GM18867 (cell line): ENCODE measurements at regions not wholly inside any gene's neighbourhood (a gene's known extent, or its start where the extent isn't known, plus 50 kb on each side); places are given as distances from the start of the nearest gene placed in this dataset.

Experiments
- ATAC-seq: cut with Tn5 transposase; IDR thresholded peaks from one replicate; pipeline ENCODE4 v1.9.1; 2021; ENCODE audit warnings: mild to moderate bottlenecking, moderate library complexity; ENCODE audit not compliant: unreplicated experiment

DNA sequence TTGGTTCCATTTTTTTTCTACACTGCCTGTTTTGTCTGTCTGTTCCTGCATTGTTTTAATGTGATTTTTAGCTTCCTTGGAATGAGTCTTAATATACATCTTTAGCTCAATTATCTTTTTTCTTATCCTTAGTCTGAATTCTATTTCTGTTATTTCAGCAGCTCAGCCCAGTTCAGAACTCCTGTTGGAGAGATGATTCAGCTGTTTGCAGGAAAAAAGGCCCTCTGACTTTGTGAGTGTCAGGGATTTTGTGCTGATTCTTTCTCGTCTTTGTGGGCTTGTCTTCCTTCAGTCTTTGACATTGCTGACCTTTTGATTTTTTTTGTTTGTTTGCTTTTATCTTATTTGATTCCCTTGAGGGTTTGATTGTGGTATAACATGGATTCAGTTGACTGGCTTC, 343.2 kb upstream of the TRAM1L1 start:
- no peak for ATAC-seq

DNA sequence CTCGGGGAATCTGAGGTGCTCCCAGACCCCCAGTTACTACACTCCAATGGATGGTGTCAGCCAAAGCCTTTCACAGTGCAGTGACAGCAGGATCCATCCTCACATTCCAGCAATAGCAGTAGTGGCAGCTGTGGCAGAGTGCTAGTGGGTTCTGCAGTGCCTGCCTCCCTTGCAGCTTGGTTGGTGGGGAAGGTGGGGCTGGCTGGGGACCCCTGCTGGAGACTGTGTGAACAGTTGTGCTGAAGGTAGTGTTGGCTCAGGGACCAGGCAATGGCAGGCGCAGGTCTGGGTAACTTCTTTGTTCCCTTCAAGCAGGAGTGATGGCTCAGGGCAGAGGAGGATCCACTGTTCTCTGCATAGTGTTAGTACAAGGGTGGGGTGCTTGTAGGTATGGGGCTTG, 343.7 kb upstream of the TRAM1L1 start:
- ATAC-seq, result no peak

DNA sequence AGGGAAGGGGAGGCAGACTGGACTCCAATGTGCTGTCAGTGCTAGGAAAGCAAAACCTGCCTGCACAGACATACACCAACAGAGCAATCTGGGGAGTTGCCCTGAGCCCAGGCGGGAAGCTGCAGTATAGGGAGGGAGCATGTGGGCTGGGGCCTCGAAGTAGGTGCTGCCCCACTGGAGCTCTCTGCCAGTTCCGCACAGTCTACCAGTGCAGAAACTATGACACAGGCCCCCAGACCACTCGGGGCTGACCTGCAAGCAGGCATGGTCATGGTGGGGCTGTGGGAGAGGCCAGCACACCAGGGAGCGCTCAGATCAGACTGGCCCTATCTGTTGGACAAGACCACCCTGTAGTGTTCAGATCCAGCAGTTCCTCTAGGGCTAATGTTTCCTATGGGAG, 344.1 kb upstream of the TRAM1L1 start:
- no peak for ATAC-seq

DNA sequence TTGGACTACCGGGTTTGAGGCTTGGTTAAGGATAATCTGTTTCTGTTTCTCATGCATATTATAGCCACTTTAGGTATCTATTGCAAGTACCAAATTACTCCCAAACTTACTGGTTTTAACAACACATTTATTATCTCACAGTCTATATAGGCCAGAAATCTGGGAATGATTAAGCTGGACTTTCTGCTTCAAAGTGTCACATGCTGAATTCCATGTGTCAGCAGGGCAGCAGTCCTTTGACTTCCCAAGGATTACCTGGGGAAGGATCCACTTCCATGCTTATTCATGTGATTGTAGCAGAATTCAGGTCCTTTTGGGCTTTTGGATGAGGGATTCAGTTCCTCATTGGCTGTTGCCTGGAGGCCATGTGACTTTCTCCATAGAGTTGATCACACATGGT, 349.0 kb upstream of the TRAM1L1 start:
- ATAC-seq, result no peak

DNA sequence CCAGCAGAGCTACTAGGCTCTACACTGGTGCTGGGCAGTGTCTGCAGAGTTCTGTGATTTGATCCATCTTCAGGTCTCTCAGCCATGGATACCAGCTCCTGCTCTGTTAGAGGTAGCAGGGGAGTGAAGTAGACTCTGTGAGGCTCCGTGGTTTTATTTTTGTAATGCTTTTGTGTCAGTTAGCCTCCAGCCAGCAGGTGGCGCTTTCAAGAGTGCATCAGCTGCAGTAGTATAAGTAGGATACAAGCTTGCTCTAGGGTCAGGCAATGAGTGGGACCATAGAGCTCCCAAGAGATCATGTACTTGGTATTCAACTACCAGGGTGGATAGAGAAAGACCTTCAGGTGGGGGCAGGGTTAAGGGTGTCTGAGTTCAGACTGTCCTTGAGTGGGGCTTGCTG, 362.5 kb upstream of the TRAM1L1 start:
- no peak for ATAC-seq

DNA sequence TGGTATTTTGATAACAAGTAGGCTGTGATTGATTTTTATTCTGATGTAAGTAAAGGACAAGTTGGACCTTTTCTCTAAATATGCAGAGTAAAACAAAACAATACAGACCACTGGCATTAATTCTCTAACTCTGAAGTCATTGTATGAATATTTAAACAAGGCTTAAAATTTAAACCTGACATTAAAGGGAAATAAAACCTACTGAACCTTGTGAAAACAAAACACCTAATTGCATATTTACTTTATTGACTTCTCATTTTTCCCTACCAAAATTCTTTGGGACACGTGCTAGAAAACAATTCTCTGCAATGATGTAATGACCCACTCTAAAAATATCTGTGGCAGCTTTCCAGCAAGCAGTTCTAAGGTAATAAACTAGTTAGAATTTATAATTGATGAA, 369.7 kb upstream of the TRAM1L1 start:
- no peak for ATAC-seq

DNA sequence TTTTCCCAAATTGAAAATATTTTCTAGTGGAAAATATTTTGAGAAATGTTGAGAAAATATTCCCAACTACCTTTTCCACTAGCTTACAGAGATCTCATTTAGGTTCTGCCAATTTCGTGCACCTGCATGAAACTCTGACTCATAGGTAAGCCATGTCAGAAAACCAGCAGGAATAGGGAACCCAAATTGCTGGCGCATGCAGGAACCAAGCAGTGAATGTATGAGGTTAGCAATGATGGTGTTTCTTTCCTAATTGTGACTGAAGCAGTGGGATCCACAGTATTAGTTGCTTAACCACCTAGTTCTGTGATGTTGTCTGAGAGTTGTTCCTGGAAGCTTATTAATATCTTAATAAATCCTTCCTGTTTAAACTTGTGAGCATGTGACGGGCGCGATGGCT, 381.0 kb upstream of the TRAM1L1 start:
- no peak for ATAC-seq

DNA sequence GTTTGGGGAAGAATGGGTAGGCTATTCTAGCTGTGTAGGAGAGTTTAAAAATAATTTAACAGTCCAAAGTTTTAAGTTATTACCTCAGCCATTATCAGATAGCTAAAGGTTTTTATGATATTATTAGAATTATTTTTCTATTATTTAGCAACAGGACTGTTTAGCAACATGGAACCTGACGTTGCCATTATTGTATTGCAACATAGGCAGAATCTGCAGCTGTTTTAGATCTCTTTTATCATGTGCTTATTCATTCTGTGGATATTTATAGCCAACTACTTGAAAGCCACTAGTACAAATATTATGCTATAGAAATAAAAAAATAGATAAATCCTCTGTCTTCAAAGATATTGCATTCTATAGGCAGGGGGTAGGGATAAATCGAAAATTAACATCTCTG, 382.0 kb upstream of the TRAM1L1 start:
- no peak for ATAC-seq

DNA sequence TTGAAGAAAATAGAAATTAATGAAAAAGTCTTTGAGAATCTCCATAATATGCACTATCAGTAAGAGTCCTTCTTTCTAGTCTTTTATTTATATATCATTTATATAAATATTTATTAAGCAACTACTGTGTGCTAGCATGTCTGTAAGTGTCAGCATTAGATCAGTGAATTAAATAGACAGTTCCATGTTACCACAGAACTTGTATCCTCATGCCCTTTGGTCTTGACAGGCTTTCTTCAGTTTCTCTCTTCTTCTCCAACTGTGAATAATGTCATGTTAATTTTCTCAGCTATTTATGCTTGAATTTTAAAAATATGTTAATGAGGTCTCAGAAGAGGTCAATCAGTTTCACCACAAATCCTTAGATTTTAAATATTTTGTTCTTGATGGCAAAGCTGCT, 389.6 kb upstream of the TRAM1L1 start:
- no peak for ATAC-seq

DNA sequence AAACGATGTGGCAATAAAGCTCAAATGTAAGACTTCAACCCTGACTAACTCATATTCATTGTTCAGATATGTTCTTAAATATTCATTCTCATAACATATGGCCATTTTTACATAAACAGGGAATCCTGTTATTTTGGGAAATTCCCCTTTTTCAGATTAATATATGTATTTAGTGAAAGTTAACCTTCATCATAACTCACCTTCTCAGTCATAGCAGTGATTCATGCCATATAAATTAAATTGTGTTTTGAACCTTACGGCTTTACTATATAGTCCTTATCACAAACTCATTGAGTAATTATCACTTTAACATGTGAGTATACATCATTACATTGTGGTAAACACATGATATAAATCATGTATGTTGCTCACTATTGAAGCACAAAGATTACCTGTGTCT, 392.5 kb upstream of the TRAM1L1 start:
- no peak for ATAC-seq

DNA sequence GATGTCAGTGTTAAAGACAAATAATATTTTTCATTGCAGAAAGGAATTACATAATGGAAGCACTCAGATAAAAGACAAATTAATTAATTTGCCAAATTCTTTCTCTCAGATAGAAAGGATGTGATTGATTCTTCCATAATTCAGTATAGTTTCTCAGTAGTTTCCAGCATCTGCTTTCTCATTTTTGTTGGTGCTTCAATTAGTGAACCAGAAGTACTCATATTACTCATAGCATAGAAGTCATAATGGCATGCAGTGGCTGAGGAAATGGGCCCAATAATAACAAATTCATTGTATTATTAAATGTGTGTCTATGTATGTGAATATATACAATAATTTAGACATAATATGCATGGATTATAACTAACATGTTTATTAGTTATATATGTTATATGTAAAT, 393.3 kb upstream of the TRAM1L1 start:
- ATAC-seq, result no peak

DNA sequence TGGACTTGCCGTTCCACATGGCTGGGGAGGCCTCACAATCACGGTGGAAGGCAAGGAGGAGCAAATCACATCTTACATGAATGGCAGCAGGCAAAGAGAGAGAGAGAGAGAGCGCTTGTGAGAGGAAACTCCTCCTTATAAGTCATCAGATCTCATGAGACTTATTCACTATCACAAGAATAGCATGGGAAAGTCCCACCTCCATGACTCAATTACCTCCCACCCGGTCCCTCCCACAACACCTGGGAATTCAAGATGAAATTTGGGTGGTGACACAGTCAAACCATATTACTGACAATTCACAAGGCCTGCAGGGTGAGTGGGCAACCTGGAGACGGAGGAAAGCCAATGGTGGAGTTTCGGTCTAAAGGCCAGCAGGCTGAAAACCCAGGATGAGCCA, 394.3 kb upstream of the TRAM1L1 start:
- ATAC-seq, result no peak

DNA sequence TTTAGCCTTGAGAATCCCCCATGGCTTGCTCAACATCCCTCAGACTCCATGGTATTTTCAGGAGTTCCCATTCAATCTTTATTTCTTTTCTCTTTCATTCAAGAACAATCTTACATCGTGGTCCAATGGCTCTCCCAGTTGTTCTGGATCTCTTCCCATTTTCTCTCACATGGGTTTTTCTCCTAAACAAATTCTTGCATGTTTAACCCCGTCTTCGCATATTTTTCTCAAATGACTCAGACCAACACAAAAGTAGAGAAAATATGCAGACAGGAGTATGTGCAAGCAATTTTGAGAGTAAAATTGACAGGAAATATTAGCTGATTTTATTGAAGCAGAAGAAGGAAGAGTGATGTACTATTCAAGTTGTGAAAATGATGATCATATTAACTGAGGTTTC, 396.4 kb upstream of the TRAM1L1 start:
- no peak for ATAC-seq

DNA sequence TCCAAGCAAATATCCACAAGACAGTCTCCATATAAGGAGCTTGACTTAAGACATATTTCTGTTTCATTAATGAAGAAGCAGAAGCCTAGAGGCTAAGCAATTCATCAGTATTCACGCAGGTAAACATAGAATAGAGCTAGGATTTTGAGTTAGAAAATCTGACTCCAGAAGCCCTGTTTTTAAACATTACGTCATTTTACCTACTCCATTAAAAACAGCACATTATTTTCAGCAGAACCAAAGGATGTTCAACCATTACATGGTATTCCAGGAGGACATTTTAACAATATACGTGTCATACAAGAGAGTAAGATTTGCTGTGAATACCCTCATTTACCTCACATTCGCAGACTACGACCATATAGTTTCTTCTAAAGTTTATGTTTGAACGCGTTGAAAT, 403.3 kb upstream of the TRAM1L1 start:
- no peak for ATAC-seq

DNA sequence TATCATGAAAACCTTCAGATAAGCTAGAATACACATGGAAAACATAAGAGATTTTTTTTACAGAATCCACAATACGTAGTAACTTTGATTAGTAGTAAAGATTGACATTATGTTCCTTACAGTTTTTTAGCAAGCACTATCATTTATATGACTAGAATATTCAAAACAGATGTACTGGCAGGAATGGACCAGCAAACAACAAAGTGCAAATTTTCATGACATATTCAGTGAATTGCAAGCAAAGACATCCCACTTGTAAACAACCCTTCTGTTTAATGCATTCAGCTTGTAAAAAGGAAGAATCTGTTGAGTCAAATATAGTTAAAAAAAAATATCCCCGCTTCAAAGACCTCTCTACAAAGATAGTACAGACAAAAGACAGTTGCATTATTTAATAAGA, 403.7 kb upstream of the TRAM1L1 start:
- ATAC-seq, result no peak

DNA sequence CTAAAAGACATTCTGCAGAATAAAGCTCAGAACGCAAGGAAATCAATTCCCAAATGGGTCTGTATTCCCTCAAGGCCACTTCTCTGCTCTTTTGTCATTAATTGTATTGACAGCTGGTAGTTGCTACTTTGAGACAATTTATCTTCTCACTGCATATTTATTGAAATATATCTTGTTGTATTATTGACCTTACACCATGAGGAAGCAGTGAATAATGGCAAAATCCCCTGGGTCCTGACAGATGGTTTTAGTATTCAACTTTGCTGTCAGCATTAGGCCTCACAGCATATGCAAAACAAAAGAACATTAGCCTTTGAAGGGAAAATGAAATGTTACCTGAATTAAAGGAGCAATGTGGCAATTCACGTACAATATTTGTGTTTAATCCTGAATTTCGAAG, 406.1 kb upstream of the TRAM1L1 start:
- no peak for ATAC-seq

DNA sequence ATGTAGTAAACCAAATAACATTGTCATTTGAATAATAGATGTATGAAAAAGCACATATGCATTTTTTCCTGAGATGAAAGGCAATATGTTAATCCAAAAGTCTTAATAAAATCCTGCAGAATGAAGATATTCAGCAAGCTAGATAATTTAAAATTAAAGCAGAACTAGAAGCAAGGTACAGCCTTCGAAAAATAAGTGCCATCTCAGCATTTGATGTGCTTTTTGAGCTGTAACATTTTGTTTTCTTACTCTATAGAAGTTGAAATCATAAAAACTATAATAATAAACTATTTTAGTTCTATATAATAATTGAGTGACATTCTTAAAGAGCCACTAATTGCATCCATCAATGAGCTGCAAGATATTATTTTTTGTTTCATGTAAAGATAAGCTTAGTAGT, 410.4 kb upstream of the TRAM1L1 start:
- no peak for ATAC-seq

DNA sequence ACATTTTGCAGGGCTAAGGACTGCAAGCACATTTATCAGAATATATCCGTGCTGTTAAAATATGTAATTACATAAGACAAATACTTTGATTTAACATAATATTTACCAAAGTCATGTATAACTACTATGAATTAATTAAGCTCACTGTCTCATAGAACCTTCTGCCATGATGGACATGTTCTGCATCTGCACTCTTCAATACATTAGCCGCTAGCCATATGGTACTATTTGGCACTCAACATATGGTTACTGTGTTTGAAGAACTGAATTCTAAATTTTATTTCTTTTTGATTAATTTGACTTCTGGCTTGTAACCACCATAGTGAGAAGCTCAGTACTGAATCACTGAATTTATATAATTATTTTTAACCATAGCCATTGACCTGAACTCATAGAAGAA, 427.0 kb upstream of the TRAM1L1 start:
- no peak for ATAC-seq

DNA sequence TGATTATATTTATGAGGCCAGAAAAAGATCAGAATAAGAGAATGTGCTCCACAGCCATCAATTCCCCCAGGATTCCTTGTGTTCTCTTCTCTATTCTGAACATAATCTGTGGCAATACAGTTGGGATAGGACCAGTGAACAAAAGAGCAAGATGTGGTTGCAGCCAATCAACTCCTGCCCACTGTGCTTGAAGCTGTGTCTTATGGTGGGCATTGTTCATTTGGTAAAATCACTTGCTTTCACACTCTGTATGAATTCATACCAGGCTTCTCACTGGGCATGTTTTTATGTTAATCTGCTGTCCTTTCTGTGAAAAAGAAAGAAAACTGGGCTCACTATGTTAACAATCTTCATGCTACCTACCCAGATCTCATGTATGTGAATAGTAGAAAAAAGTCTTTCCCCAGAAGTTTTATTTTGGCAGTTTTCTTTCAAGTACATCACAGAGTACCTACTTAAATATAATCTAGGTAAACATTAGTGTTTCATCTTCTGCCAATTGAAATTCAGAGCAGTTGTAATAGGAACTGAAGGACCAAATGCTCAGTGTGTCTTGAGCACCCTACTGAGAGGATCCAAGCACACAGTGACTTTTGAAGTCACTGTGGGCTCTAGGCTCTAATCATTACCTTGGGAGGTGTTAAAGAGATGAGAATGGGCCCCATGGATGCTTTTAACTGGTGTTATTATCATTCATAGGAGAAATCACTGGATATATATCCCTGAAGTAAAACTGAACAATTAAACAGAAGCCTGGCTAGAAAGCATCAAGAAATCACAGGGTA, 429.2 kb upstream of the TRAM1L1 start:
- ATAC-seq, result no peak

DNA sequence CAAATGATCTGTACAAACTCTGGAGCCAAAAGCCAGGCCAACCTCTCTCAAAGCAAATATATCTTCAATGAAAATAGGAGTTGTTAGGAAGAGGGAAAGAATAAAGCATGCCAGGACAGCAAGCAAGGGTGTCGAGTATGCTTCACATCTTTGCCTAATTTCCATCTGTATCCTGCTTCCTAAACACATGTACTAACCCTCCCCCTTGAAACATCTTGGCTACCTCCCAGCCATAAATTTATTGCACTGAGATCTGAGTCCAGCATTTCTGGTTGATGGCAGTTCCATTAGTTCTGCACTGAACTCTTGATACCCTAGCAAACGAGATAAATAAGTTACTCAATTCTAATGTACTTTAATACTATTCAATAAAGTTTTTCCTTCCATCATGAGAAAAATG, 430.5 kb upstream of the TRAM1L1 start:
- ATAC-seq, result no peak

DNA sequence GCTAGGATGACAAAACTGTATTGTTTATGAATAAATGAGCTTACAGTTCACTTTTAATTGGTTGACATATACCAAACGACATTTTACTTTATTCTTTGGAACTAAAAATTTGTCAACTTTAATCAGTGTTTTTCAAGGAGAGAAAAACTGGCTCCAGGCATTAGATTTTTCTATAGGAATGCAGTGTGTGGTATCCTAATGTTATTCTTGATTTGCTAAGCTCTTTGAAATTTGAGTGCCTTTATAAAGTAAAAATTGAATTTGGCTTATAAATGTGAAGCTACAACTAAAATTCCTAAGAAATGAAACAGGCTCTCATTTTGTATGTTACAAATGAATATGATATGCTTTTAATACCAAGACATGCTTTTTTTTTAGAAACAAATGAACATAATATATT, 442.2 kb upstream of the TRAM1L1 start:
- no peak for ATAC-seq

DNA sequence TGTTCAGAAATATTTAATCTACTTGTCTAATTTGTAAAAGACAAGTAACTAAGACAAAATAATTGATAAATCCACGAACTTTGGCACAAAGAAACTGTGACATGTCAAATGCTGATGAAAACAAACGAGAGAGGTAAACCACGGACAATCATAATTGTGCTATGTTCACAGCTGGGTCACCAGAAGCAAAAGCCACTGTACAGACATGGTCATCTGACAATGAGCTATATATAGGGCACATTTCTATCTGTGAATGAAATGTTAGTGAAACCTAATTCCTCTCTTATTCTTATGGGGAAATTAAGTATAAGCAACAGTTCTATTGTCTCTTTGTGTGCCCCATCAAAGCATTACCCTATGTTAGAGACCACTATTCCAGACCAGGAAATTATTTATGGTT, 444.0 kb upstream of the TRAM1L1 start:
- ATAC-seq, result no peak

DNA sequence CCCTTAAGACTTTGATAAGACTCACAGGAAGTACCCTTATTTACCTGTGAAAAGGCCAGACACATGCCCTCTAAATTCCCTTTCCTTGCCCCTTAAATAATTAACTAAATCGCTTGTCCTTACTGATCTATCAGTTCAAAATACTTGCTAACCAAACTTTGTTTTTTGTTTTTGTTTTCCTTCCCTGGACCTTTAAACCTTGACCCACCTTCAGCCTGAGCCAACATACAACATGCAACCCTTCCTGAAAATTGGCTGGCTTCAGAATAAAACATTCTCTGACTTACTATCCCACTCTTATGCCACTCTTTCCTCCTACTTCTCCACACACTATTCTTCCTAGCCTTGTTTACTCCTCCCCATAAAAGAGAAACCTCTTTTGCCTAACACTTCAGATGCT, 448.1 kb upstream of the TRAM1L1 start:
- ATAC-seq, result no peak
